ENCODE measurements at regions not wholly inside any gene's neighbourhood (a gene's known extent, or its start where the extent isn't known, plus 50 kb on each side); places are given as distances from the start of the nearest gene placed in this dataset.

DNA sequence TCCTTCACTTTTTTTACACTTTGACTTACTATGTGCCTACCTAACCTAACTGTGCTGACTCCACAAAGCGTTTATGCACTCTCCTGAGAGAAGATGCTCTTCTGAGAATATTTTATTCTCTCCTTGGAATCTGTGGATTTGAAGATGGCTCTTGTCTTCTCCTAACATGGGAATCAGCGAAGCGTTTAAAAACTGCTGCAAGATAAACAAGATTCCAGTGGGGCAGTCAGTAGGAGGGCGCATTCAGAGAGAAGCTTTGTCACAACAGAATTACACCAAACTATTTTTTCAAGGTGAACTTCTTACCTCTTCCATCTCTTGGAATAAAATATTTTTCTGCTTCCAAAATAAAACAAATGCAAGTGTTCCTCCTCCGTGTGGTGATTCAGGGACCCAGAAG is 113.1 kb downstream of the FOXD2 start:
- no peak for TF ChIP-seq POU2F2 (IDR thresholded peaks at IDR 0.05; ENCODE audit: low read depth, low read length)
- no peak for TF ChIP-seq SPI1 (IDR thresholded peaks at IDR 0.05; ENCODE audit: low read depth, low read length)
- TF ChIP-seq PAX5 (IDR thresholded peaks at IDR 0.05; ENCODE audit: insufficient read depth, low read length, severe bottlenecking): no peak
- no peak for TF ChIP-seq POLR2AphosphoS5 (IDR thresholded peaks at IDR 0.05; ENCODE audit: low read depth, low read length)
- TF ChIP-seq TAF1 (IDR thresholded peaks at IDR 0.05; ENCODE audit: low read depth, low read length): no peak
- no peak for TF ChIP-seq POLR2A (IDR thresholded peaks at IDR 0.05; ENCODE audit: low read depth, low read length)
- no peak for FAIRE-seq
- no peak for DNase-seq (ENCODE audit: insufficient read length, low spot score)

GRCh38 chr1:47551971-47552528 is 114.2 kb downstream of the FOXD2 start:
- DNase-seq (ENCODE audit: insufficient read length, low spot score): no peak
- TF ChIP-seq POLR2AphosphoS5 (IDR thresholded peaks at IDR 0.05; ENCODE audit: low read depth, low read length): no peak
- no peak for TF ChIP-seq SPI1 (IDR thresholded peaks at IDR 0.05; ENCODE audit: low read depth, low read length)
- TF ChIP-seq POLR2A (IDR thresholded peaks at IDR 0.05; ENCODE audit: low read depth, low read length): no peak
- TF ChIP-seq POU2F2 (IDR thresholded peaks at IDR 0.05; ENCODE audit: low read depth, low read length): no peak
- FAIRE-seq: no peak

GRCh38 chr1:47554082-47554481 is 116.2 kb downstream of the FOXD2 start:
- DNase-seq (ENCODE audit: insufficient read length, low spot score): no peak
- no peak for FAIRE-seq
- TF ChIP-seq POU2F2 (IDR thresholded peaks at IDR 0.05; ENCODE audit: low read depth, low read length): no peak

- TF ChIP-seq PAX5 (IDR thresholded peaks at IDR 0.05; ENCODE audit: insufficient read depth, low read length, severe bottlenecking) (no peak), POU2F2 (IDR thresholded peaks at IDR 0.05; ENCODE audit: low read depth, low read length) (no peak), POLR2AphosphoS5 (IDR thresholded peaks at IDR 0.05; ENCODE audit: low read depth, low read length) (no peak), SPI1 (IDR thresholded peaks at IDR 0.05; ENCODE audit: low read depth, low read length) (no peak), POLR2A (IDR thresholded peaks at IDR 0.05; ENCODE audit: low read depth, low read length) (no peak), TAF1 (IDR thresholded peaks at IDR 0.05; ENCODE audit: low read depth, low read length) (no peak)
- DNase-seq (ENCODE audit: insufficient read length, low spot score): no peak
- FAIRE-seq: no peak
These were observed 117.1 kb downstream of the FOXD2 start for GRCh38 chr1:47554901-47555300.

DNA sequence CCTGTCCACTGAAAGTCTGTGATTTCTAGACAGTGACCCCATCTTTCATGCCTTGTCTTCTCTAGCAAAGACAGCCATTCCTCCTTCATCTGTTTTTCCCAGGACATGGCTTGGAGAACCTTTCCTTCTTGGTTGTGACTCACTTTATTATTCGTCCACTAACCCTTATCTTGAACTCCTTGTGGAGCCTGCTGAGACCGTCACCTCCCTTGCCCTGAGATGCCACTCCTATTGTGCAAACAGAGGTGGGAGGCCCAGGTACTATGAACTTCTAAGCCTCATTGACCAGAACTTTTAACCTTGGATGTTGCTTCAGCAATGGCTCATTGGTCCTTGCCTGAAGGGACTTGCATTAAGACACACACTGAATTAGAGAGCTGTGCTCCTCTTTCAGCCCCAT is 117.5 kb downstream of the FOXD2 start:
- no peak for FAIRE-seq
- TF ChIP-seq POLR2AphosphoS5 (IDR thresholded peaks at IDR 0.05; ENCODE audit: low read depth, low read length): no peak
- TF ChIP-seq POU2F2 (IDR thresholded peaks at IDR 0.05; ENCODE audit: low read depth, low read length): no peak
- no peak for TF ChIP-seq POLR2A (IDR thresholded peaks at IDR 0.05; ENCODE audit: low read depth, low read length)
- no peak for TF ChIP-seq SPI1 (IDR thresholded peaks at IDR 0.05; ENCODE audit: low read depth, low read length)
- no peak for TF ChIP-seq PAX5 (IDR thresholded peaks at IDR 0.05; ENCODE audit: insufficient read depth, low read length, severe bottlenecking)
- no peak for TF ChIP-seq TAF1 (IDR thresholded peaks at IDR 0.05; ENCODE audit: low read depth, low read length)
- no peak for DNase-seq (ENCODE audit: insufficient read length, low spot score)

DNA sequence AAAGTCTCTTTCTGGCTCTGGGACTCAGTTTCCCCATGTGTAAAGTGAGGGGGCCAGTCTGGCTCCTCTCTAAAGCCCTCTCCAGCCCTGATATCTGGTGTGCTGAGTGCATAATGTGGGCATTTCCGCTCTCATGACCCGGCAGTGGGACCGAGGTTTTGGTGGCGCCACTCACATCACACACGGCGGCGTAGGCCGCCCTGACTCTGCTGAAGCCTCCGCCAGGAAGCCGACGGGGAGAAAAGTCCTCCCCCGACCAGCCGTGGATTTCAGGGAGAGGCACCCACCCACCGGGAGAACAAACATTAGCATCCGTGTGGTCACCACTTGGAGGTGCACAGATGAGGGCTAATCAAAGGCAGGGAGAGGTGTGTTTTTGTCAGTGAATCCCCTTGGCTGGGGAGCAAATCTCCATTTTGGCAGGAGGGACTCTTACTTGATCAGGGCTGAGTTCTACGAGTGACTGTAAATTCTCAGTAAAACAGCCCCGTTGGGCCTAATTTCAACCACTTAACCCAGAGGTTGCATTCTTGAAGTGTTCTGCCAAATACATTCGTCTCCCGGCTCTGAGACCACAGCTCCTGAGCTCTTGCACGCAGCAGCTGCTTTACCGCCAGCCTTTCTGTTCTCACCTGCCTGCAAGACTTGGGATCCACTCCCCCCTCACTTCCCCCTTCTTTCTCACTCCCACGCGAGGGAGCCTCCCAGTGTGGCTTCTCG is 118.2 kb downstream of the FOXD2 start:
- TF ChIP-seq POLR2A (IDR thresholded peaks at IDR 0.05; ENCODE audit: low read depth, low read length) (no peak), PAX5 (IDR thresholded peaks at IDR 0.05; ENCODE audit: insufficient read depth, low read length, severe bottlenecking) (no peak), POLR2AphosphoS5 (IDR thresholded peaks at IDR 0.05; ENCODE audit: low read depth, low read length) (no peak), TAF1 (IDR thresholded peaks at IDR 0.05; ENCODE audit: low read depth, low read length) (no peak), POU2F2 (IDR thresholded peaks at IDR 0.05; ENCODE audit: low read depth, low read length) (no peak)
- FAIRE-seq (no peak), DNase-seq (ENCODE audit: insufficient read length, low spot score) (no peak)

GRCh38 chr1:47557066-47557465 is 119.2 kb downstream of the FOXD2 start:
- DNase-seq (ENCODE audit: insufficient read length, low spot score): no peak
- TF ChIP-seq POU2F2 (IDR thresholded peaks at IDR 0.05; ENCODE audit: low read depth, low read length) (no peak), SPI1 (IDR thresholded peaks at IDR 0.05; ENCODE audit: low read depth, low read length) (no peak), PAX5 (IDR thresholded peaks at IDR 0.05; ENCODE audit: insufficient read depth, low read length, severe bottlenecking) (no peak), TAF1 (IDR thresholded peaks at IDR 0.05; ENCODE audit: low read depth, low read length) (no peak), POLR2A (IDR thresholded peaks at IDR 0.05; ENCODE audit: low read depth, low read length) (no peak), POLR2AphosphoS5 (IDR thresholded peaks at IDR 0.05; ENCODE audit: low read depth, low read length) (no peak)
- no peak for FAIRE-seq

DNA sequence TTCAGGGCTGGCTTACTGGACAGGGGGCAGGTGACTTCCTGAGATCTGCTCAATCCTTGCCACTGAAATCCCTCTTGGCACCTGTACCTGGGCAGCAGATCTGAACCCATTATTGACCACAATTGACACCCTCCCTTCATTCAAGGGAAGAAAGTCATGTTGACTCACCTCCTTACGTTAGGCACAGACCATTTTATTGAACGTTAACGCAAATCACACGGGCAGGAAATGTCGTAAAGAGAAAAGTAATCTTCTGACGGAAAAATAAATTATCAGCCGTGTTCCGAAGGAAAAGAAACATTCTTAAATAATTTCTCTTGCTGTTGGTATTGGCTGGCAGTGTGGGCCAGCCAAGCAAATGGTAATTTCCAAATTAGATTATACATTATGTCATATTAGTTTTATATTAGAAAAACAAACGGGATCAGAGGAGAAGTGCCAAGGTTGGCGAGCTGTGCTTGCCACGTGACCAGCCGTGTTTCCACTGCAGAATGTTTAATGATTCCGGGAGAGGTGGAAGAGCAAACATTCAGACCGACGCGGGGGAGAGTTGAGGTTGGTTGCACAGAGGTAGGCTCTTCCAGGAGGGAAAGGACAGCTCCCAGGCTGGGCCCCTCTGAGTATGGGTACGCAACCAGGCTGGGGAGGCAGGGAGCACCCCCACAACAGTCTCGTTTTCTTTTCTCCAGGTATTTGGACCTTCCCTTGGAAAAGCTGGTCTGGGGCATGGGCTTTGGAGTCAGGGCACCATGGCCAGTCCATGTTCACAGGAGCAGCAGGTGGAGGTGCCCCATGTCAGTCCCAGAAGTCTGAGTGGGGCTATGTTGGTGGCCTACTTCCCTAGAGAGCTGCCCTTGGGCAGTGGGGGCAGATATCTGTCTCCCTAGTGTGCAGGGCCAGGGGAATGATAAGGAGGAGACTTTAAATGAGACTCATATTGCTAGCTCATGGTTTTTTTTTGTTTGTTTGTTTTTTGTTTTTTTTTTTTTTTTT is 121.1 kb downstream of the FOXD2 start:
- TF ChIP-seq SPI1 (IDR thresholded peaks at IDR 0.05; ENCODE audit: low read depth, low read length) (no peak), POU2F2 (IDR thresholded peaks at IDR 0.05; ENCODE audit: low read depth, low read length) (no peak), POLR2AphosphoS5 (IDR thresholded peaks at IDR 0.05; ENCODE audit: low read depth, low read length) (no peak), PAX5 (IDR thresholded peaks at IDR 0.05; ENCODE audit: insufficient read depth, low read length, severe bottlenecking) (no peak), POLR2A (IDR thresholded peaks at IDR 0.05; ENCODE audit: low read depth, low read length) (no peak), TAF1 (IDR thresholded peaks at IDR 0.05; ENCODE audit: low read depth, low read length) (no peak)
- no peak for FAIRE-seq
- DNase-seq (ENCODE audit: insufficient read length, low spot score): no peak

DNA sequence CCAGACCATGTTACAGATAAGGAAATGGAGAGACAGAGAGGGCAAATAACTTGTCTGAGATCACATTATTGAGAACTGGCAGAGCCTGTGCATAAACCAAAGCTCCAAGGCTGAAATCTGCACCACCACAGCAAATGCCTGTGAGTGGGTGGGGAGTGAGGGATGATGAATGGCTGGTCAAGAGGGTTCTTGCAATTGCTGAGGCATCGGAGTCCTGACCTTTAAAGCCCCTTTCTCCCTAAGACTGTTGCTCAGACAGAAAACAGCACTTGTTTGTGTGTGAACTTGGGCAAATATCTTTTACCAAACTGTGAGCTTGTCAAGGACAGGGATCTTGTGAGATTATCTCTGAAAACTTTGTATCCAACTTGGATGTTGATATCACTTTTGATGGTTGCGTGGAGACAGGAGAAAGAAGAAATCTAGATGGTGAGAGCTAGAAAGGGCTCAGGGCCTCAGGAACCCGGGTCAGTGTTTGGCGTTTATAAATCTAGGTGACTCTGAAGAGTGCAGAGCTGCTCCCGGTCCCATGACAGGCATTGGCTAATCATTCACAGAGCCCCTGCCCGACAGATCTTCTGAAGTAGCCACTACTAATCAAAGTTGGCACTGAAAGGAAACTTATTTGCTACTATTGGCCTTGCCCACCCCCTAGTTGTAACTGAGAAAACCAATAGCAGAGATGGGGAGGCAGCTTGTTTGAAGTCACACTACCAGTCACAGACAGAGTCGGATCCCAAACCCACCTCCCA is 122.3 kb downstream of the FOXD2 start:
- FAIRE-seq: no peak
- no peak for DNase-seq (ENCODE audit: insufficient read length, low spot score)
- TF ChIP-seq POLR2A (IDR thresholded peaks at IDR 0.05; ENCODE audit: low read depth, low read length) (no peak), SPI1 (IDR thresholded peaks at IDR 0.05; ENCODE audit: low read depth, low read length) (no peak)

Measured in GM12891 (cell line).